ENCODE measurements at regions not wholly inside any gene's neighbourhood (a gene's known extent, or its start where the extent isn't known, plus 50 kb on each side); places are given as distances from the start of the nearest gene placed in this dataset.

GRCh38 chr13:83178008-83178407 is 704.3 kb downstream of the SLITRK1 start:
- TF ChIP-seq CHD1 (IDR thresholded peaks at IDR 0.05; ENCODE audit: low read depth, low read length) = no peak
- TF ChIP-seq, protein P1, sequence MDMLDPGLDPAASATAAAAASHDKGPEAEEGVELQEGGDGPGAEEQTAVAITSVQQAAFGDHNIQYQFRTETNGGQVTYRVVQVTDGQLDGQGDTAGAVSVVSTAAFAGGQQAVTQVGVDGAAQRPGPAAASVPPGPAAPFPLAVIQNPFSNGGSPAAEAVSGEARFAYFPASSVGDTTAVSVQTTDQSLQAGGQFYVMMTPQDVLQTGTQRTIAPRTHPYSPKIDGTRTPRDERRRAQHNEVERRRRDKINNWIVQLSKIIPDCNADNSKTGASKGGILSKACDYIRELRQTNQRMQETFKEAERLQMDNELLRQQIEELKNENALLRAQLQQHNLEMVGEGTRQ (IDR thresholded peaks at IDR 0.05; ENCODE audit: low read depth, low read length) = no peak
- TF ChIP-seq, protein P2, sequence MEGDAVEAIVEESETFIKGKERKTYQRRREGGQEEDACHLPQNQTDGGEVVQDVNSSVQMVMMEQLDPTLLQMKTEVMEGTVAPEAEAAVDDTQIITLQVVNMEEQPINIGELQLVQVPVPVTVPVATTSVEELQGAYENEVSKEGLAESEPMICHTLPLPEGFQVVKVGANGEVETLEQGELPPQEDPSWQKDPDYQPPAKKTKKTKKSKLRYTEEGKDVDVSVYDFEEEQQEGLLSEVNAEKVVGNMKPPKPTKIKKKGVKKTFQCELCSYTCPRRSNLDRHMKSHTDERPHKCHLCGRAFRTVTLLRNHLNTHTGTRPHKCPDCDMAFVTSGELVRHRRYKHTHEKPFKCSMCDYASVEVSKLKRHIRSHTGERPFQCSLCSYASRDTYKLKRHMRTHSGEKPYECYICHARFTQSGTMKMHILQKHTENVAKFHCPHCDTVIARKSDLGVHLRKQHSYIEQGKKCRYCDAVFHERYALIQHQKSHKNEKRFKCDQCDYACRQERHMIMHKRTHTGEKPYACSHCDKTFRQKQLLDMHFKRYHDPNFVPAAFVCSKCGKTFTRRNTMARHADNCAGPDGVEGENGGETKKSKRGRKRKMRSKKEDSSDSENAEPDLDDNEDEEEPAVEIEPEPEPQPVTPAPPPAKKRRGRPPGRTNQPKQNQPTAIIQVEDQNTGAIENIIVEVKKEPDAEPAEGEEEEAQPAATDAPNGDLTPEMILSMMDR (conservative IDR thresholded peaks at IDR 0.05; ENCODE audit: low read depth, low read length) = no peak
- TF ChIP-seq BHLHE40 (IDR thresholded peaks at IDR 0.05; ENCODE audit: low read depth, low read length) = no peak

Data from IMR-90 (cell line).